ENCODE measurements at regions not wholly inside any gene's neighbourhood (a gene's known extent, or its start where the extent isn't known, plus 50 kb on each side); places are given as distances from the start of the nearest gene placed in this dataset.

- TF ChIP-seq CTCF (IDR thresholded peaks at IDR 0.05) (no peak), POLR2A (IDR thresholded peaks at IDR 0.05) (no peak)
Observed at GRCh38 chr13:106262886-106263285, 272.6 kb downstream of the EFNB2 start.

Measured in thyroid gland (tissue), 4 donors.